Ovary (tissue), 7 donors: ENCODE measurements at regions not wholly inside any gene's neighbourhood (a gene's known extent, or its start where the extent isn't known, plus 50 kb on each side); places are given as distances from the start of the nearest gene placed in this dataset.

ENCODE experiments used
- DNase-seq, 5 donors: peaks; one replicate each; pipeline ENCODE4 v3.0.0-alpha.2; 2019 to 2020
- H3K27ac ChIP-seq, 2 donors: fragments of 200-600 bp; one replicate each; pipeline versions ENCODE4 v1.5.1 to v1.8.0; 2019 to 2022
- H3K27me3 ChIP-seq: fragments of 200-600 bp; one replicate; pipeline ENCODE4 v1.8.0; 2022
- H3K36me3 ChIP-seq: fragments of 200-600 bp; sonication (generic); one replicate; pipeline ENCODE4 v1.5.1; 2019
- H3K4me1 ChIP-seq: one replicate; pipeline ENCODE4 v1.8.1; 2013; ENCODE audit warnings: mild to moderate bottlenecking, moderate library complexity; ENCODE audit not compliant: insufficient read depth
- H3K4me3 ChIP-seq: fragments of 200-600 bp; sonication (generic); one replicate; pipeline ENCODE4 v1.5.1; 2017
- H3K9me3 ChIP-seq, 2 donors: fragments of 200-600 bp in 1 of 2; sonication (generic) in 1 of 2; one replicate each; pipeline versions ENCODE4 v1.5.1 to v1.8.1; 2013 to 2019; ENCODE audit warnings: mild to moderate bottlenecking in 1 of 2, moderate library complexity in 1 of 2
- CTCF ChIP-seq, 3 donors: fragments of 450-650 bp in 2 of 3; fragments of 200-600 bp in 1 of 3; IDR thresholded peaks; one replicate each; pipeline versions ENCODE4 v1.5.1 to v1.8.0; 2016 to 2022; ENCODE audit warnings: antibody characterized with exemption in 3 of 3, mild to moderate bottlenecking in 1 of 3
- EP300 ChIP-seq: sonication (generic); formaldehyde crosslinking; IDR thresholded peaks from one replicate; pipeline ENCODE4 v1.6.1; 2017; ENCODE audit warnings: antibody characterized with exemption
- POLR2A ChIP-seq: fragments of 450-650 bp; IDR thresholded peaks from one replicate; pipeline ENCODE4 v1.6.1; 2017; ENCODE audit warnings: antibody characterized with exemption, mild to moderate bottlenecking, moderate library complexity
- WGBS, 3 donors: extraction: QIAGEN DNeasy Blood & Tissue Kit in 1 of 3; methylation state at CpG; one replicate each; pipeline versions ENCODE4 v1.1.5 to v1.1.7; 2013 to 2017; 5-methylcytosine and 5-hydroxymethylcytosine counted together
- intact Hi-C, 4 donors: fragments of 100-400 bp; cut with DNase I; formaldehyde crosslinking; loops; one replicate each; pipeline versions ENCODE4 v1.11.0 to v1.15.1; 2022 to 2023
- donor health status: DM: no; HTN: no; CAD: no; lungs with moderate emphysema.
- donor health status: DM: no; HTN: no; CAD: no.
- donor health status: Bipolar disorder and iron deficiency.
- donor health status: DM: no; HTN: no; CAD: no.
- donor health status: DM: yes; HTN: yes; CAD: no.

DNA sequence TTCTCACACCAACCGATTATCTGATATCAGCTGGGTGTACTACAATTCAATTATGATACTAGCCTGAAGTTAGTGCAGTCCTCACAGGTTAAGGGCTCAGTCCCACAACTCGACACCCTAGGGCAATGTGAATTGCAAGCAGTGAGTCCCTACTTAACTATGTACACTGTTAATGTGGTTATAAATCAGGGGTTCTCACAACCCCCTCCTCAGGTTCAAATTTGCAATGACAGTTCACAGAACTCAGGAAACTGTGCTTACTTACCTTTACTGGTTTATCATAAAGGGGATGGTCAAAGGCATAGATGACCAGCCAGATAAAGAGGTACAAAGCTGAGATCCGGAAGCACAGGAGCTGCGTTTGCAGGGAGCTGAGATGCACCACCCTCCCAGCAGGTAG is 1379.1 kb upstream of the CDH2 start:
- no peak overlapping the region for H3K4me3 ChIP-seq
- H3K27ac ChIP-seq = no peak overlapping the region
- no peaks in the 10 kb centered on the region for H3K4me1 ChIP-seq
- no peak for DNase-seq
- WGBS, 3 donors = 74 to 86% (median 76%) methylated on average over 4 of the region's 4 CpGs
- intact Hi-C loops = no loop called here
- TF ChIP-seq POLR2A (no peak), CTCF (IDR thresholded peaks at IDR 0.05) (no peak), EP300 (no peak)
- H3K9me3 ChIP-seq = no peaks in the 10 kb centered on the region
- H3K36me3 ChIP-seq = no peaks in the 10 kb centered on the region
- no peaks in the 10 kb centered on the region for H3K27me3 ChIP-seq

GRCh38 chr18:29549759-29550158 is 1372.8 kb upstream of the CDH2 start:
- no peaks in the 10 kb centered on the region for H3K36me3 ChIP-seq
- WGBS, 3 donors = 92 to 94% (median 93%) methylated on average over 9 of the region's 9 CpGs
- intact Hi-C loops = no loop called here
- no peak overlapping the region for H3K4me3 ChIP-seq
- TF ChIP-seq EP300 (no peak), POLR2A (no peak), CTCF (IDR thresholded peaks at IDR 0.05) (no peak)
- H3K4me1 ChIP-seq = no peaks in the 10 kb centered on the region
- H3K27ac ChIP-seq = no peak overlapping the region
- H3K27me3 ChIP-seq = no peaks in the 10 kb centered on the region
- DNase-seq = no peak
- H3K9me3 ChIP-seq = no peaks in the 10 kb centered on the region

DNA sequence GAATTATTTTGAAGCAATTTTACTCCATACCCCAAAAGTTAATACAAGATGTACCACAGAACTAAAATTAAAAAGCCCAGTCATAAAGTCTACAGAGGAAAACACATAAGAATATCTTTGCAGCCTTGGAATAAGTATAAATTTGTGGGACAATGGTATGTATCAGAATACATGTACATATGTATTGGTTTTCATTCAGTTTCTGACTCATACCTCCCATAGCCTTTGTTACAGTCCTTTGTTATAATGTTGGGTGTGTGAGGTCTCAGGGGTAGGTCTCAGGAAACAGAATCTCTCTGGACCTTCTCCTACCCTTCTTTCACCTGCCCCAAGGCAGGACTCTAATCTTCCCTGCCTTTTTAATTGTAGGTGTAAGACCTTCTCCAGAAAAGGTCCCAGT is 1370.7 kb upstream of the CDH2 start:
- intact Hi-C loops = no loop called here
- no peak for TF ChIP-seq EP300
- TF ChIP-seq CTCF (IDR thresholded peaks at IDR 0.05) = no peak
- TF ChIP-seq POLR2A = no peak
- no peak for DNase-seq
- H3K4me1 ChIP-seq = no peaks in the 10 kb centered on the region
- H3K27me3 ChIP-seq = no peaks in the 10 kb centered on the region
- H3K9me3 ChIP-seq = no peaks in the 10 kb centered on the region
- no peaks in the 10 kb centered on the region for H3K36me3 ChIP-seq
- no peak overlapping the region for H3K27ac ChIP-seq
- no peak overlapping the region for H3K4me3 ChIP-seq

- Histone ChIP-seq H3K27ac (no peak overlapping the region), H3K27me3 (no peaks in the 10 kb centered on the region), H3K4me1 (no peaks in the 10 kb centered on the region), H3K36me3 (no peaks in the 10 kb centered on the region), H3K4me3 (no peak overlapping the region), H3K9me3 (no peaks in the 10 kb centered on the region)
- WGBS, 3 donors = 84 to 91% (median 85%) methylated on average over 2 of the region's 2 CpGs
- intact Hi-C loops = no loop called here
- DNase-seq = no peak
- TF ChIP-seq EP300 (no peak), POLR2A (no peak), CTCF (IDR thresholded peaks at IDR 0.05) (no peak)
Observed at GRCh38 chr18:29540548-29540947, 1363.6 kb upstream of the CDH2 start.

GRCh38 chr18:29531746-29532145 is 1354.8 kb upstream of the CDH2 start:
- no peak overlapping the region for H3K4me3 ChIP-seq
- no peaks in the 10 kb centered on the region for H3K9me3 ChIP-seq
- DNase-seq = no peak
- H3K4me1 ChIP-seq = no peaks in the 10 kb centered on the region
- no peaks in the 10 kb centered on the region for H3K36me3 ChIP-seq
- TF ChIP-seq CTCF (IDR thresholded peaks at IDR 0.05) (no peak), EP300 (no peak), POLR2A (no peak)
- H3K27ac ChIP-seq = no peak overlapping the region
- H3K27me3 ChIP-seq = peaks cover 2% of the 10 kb centered on the region
- intact Hi-C loops = no loop called here
